IPS-18c (cell line): ENCODE measurements at regions not wholly inside any gene's neighbourhood (a gene's known extent, or its start where the extent isn't known, plus 50 kb on each side); places are given as distances from the start of the nearest gene placed in this dataset.

Source experiments
- H3K4me3 ChIP-seq: 2 replicates; pipeline ENCODE4 v1.7.0; 2013; ENCODE audit warnings: low read depth, mild to moderate bottlenecking, low read length, moderate library complexity; ENCODE audit not compliant: insufficient read depth
- H3K9me3 ChIP-seq: one replicate; pipeline ENCODE4 v1.6.1; 2013; ENCODE audit warnings: mild to moderate bottlenecking, low read length, moderate library complexity; ENCODE audit not compliant: control insufficient read depth, insufficient read depth

DNA sequence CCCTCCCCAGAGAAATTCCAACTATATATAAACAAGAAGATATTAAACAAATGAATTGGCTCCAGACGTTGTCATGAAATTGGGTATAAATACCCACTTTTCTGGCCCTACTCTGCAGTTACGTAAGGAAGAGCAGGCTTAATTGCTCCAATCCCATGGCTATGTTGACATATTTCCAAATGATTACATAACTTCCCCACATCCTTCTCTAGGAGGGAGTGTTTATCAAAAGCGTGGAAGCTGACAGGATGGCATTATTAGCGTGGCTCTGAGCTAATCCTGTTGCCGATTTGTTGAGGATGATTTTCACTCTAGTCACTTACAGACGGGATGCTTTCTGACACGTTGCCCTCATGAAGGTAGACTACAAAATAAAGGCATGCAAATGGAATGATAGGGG lies 347.5 kb upstream of the TMCO5A start:
- Histone ChIP-seq H3K9me3 (peaks cover 8% of the 10 kb centered on the region), H3K4me3 (no peak overlapping the region)

DNA sequence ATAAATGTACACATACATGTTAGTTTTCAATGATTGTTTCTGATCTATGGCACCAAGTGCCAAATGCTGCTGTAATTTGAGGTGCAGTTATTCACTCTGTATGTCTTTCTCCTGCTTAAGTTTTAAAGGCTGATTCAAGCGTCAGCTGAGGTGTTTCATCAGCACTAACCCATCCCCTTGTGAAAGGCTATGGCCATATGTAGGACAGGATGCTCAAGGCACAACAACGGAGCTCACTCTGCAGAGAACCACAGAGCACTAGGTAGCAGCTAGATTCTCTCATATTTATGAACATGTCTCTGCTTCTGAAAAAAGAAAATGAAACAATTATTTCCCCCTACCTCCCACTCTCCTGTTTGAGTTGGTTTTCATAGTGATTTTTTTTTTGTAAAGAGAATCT lies 340.0 kb upstream of the TMCO5A start:
- H3K9me3 ChIP-seq = no peaks in the 10 kb centered on the region

DNA sequence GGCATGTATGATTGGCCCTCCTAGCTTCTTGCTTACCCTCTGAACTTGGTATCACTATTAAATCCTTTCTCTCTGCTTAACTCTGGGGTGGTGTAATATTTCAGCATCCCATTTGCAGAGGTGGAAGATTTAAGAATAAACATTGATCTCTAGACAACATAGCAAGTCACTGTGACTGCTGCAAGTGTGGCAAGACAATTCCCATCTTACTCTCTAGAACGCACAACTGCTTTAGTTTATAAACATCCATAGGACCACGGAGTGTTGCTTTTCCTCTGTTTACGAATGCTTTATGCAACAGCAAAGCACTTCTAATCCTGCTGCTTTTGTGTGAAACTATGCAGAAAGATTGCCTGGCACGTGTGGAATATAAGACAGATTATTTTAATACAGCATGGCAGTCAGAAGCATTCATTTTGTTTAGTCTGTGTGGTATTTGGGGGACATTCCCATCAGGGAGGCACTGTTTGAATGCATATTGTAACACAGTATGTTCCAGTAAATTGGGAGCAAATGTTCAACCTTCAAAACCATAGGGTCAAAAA lies 338.9 kb upstream of the TMCO5A start:
- H3K4me3 ChIP-seq = no peak overlapping the region
- no peaks in the 10 kb centered on the region for H3K9me3 ChIP-seq

More for the DNA sequence above, 340.0 kb upstream of the TMCO5A start:
- H3K4me3 ChIP-seq = no peak overlapping the region

DNA sequence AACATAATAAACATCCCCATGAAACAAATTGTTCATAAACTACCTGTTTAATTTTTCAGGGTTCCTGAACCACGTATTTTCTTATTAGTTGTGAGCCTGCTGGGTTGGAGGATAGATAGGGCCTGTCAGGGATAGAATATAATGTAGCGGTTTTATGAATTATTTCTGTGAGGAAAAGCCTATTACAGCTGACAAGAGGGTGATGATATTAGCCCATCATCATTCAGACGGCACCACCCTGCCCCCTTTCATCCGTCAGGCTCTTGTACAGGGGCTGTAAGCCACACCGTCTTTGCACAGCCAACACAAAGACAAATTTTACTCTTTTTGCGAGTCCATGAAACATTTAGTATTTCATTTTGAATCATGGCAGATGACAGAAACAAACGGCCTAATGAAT lies 335.3 kb upstream of the TMCO5A start:
- no peak overlapping the region for H3K4me3 ChIP-seq
- H3K9me3 ChIP-seq = no peaks in the 10 kb centered on the region

DNA sequence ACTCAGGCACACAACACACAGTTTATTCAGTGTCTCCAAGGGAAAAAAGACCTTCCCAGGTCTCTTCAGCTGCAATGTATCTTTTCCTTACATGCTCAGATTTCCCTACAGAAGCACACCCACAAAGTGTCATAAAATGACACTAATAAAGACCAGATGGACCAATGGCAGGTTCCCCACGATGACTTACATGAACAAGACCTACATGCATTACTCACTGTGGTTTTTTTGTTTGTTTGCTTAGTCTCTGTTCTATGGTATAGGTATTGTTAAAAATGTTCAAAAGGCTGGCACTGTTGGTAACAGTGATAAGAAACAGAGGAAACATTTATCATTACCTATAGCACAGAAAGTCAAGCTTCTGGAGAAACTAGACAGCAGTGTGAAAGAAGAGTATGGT lies 318.2 kb upstream of the TMCO5A start:
- Histone ChIP-seq H3K4me3 (no peak overlapping the region), H3K9me3 (no peaks in the 10 kb centered on the region)

DNA sequence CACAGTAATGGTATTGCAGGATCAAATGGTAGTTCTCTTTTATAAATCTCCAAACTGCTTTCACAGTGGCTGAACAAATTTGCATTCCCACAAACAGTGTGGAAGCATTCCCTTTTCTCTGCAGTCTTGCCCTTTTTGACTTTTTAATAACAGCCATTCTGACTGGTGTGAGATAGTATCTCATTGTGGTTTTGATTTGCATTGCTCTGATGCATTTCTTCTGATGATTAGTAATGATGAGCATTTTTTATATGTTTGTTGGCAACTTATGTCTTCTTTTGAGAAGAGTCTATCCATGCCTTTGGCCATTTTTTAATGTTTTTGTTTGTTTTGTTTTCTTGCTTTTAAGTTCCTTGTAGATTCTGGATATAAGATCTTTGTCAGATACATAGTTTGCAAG lies 316.1 kb upstream of the TMCO5A start:
- Histone ChIP-seq H3K9me3 (no peaks in the 10 kb centered on the region), H3K4me3 (no peak overlapping the region)

DNA sequence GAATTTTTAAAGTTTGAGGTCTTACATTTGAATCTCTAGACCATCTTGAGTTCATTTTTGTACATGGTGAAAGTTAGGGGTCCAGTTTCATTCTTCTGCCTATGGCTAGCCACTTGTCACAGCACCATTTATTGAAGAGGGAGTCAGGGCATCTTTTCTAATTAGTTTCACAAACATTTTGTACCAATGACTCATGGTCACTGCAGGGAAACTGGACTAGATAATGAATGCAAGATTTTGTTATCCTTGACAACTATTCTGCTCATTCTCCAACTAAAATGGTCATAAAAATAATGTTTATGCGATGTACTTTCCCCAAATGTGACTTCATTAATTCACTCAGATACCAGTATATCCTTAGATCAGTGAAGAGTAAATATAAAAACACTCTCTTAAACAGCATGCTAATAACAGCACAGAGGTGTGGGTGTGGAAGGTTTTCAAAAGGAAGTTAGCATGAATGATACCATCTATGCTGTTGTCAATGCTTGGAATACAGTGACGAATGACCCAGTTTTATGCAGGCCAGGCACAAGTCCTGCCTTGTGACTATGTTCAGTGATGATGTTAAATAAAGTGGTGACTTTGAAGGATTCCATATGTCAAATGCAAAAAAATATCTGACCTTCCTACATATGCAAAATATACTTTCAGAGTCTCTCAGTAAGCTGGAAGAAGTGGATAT lies 314.9 kb upstream of the TMCO5A start:
- Histone ChIP-seq H3K9me3 (no peaks in the 10 kb centered on the region), H3K4me3 (no peak overlapping the region)

DNA sequence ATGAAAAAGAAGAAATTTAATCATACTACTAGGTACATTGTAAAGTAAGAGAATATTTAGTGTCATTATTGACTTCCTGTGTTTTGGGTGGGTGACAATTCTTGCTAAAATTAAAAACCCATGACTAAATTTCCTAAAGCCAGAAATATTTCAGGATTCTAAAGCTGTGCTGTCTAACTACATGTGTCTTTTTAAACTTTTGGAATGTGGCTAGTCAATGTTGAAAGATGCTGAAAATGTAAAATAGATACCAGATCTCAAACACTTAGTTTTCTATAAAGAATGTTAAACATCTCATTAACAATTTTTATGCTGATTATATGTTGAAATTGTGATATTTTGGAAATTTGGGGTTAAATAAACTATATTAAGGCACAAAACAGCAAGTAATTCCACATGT lies 308.9 kb upstream of the TMCO5A start:
- H3K4me3 ChIP-seq = no peak overlapping the region

DNA sequence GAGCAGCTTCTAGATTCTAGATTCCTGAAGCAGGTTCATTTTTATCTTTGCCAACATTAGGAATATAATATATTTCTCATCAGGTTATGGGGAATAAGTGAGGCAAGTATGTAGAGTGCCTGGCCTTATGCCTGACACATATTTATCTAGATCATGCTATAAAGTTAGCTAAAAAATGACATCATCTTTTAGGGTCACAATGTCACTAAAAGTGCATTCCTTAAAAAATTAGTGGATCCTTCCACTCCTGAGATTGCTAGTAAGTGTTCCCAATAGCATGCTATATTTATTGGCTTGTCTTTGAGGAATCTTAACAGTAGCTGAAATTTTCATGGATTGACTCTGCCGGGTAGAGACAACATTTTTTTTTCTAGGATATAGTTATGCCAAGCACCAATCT lies 305.9 kb upstream of the TMCO5A start:
- H3K4me3 ChIP-seq = no peak overlapping the region
- no peaks in the 10 kb centered on the region for H3K9me3 ChIP-seq

More for the DNA sequence above, 308.9 kb upstream of the TMCO5A start:
- no peaks in the 10 kb centered on the region for H3K9me3 ChIP-seq

DNA sequence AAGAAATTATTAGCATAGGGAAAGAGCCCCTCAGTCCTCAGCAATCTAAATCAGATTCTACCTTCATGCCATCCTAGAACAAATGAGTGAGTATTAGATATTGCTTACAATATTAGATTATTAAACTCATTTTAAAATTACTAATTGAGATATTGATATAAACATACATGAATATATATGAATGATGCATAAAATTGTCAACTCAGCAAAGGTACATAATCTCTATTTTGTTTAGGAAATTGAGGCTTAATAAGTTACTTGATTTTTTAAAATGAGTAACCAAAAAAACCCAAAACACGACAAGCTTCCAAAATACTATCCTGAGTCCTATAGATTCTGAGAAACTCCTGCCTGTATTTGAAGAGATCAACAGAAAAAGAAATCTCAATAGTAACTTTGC lies 297.7 kb upstream of the TMCO5A start:
- no peaks in the 10 kb centered on the region for H3K9me3 ChIP-seq
- H3K4me3 ChIP-seq = no peak overlapping the region

DNA sequence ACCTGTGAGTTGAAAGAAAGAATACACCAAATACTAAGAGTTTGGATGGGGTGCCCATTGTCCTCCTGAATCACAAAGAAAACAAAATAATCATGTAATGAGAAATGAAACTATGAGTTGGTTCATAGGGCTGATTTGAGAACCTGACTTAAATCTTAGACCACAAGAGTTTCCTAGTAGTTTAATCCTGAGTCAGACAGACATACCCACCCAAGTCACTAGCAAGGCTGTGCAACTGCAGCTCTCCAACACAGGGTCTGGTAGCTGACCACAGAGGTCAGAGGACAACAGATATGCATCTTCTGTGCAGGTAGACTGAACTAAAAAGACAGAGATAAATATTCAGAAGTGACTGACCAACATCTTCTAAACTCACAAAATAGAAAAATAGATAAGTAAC lies 296.3 kb upstream of the TMCO5A start:
- H3K9me3 ChIP-seq = no peaks in the 10 kb centered on the region
- H3K4me3 ChIP-seq = no peak overlapping the region

DNA sequence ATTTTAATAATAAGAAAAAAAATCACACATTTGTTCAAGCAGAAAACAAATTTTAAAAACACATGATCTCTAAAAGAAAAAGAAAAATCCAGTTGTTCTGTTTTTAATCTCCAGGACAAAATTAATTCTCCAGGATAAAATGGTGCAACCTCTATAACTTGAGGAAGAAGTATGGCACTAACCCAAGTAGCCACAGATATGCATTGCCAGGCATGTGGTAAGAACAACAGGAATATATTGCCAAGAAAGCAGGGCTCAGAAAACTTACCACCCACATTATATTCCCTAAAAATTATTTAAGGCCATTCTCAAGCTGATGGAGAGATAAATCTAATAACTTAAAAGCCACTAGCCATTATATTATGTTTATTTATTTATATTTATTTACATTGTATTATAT lies 295.7 kb upstream of the TMCO5A start:
- Histone ChIP-seq H3K9me3 (no peaks in the 10 kb centered on the region), H3K4me3 (no peak overlapping the region)

DNA sequence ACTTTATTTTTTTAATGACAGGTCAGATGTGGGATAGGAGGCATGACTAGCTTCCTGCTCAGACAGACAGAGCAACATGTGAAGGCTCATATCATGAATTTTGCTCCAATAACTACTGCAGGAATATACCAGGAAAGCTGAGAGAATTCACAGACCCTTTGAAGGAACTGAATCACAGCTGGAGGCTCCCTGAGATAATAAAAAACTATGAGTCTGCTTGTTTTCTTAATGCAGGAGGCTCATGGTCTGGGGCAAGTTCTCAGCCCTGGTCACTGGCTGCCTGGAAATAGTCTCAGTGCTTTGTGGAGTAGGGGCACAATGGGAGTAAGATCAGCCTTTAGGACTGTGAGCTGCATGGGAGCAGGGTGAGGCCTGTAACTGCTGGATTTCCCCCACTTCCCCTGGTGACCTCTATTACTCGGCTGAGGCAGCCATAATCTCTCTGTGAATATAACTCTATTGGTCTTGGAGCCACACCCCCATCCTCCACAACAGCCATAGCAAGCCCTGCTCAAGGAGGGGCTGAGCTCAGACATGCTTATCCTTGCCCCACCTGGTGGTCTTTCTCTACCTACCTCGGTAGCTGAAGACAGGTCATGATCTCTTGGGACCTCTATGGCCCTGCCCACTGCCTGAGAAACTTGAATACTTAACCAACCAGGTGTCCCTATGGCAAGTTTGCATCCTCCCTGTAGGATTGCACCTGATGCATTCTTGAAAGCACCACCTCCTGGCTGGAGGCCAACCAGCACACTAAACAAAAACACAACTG lies 281.6 kb upstream of the TMCO5A start:
- Histone ChIP-seq H3K4me3 (no peak overlapping the region), H3K9me3 (no peaks in the 10 kb centered on the region)

DNA sequence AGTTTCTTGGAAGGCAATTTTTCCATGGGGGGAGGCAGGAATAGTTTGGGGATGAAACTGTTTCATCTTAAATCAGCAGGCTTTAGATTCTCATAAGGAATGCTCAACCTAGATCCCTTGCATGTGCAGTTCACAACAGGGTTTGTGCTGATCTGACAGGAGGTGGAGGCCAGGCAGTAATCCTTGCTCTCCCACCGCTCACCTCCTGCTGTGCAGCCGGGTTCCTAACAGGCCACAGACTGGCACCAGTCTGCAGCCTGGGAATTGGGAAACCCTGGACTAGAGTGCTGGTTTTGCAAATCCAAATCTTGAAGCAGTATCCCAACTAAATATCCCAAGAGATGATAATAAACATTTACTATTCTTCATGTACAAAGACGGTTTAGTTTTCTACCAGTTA lies 256.3 kb upstream of the TMCO5A start:
- Histone ChIP-seq H3K9me3 (no peaks in the 10 kb centered on the region), H3K4me3 (no peak overlapping the region)

DNA sequence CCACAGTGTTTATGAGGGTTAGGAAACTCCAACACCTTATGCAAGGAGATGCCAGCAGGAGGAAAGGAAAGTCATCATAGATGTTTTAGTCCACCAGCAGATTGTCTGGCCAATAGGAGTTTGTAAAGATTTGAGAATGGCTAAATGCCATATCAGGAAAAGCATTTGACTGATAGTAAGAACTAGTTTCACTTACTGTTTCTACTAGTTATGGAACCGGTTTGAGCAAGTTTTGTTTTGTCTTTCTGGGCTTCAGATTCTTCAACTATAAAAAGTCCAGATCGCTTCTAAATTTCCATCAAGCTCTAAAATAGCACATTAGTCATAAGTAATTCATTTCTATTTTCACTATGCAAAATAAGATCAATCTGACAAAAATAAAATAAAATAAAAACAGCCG lies 254.8 kb upstream of the TMCO5A start:
- Histone ChIP-seq H3K4me3 (no peak overlapping the region), H3K9me3 (no peaks in the 10 kb centered on the region)

DNA sequence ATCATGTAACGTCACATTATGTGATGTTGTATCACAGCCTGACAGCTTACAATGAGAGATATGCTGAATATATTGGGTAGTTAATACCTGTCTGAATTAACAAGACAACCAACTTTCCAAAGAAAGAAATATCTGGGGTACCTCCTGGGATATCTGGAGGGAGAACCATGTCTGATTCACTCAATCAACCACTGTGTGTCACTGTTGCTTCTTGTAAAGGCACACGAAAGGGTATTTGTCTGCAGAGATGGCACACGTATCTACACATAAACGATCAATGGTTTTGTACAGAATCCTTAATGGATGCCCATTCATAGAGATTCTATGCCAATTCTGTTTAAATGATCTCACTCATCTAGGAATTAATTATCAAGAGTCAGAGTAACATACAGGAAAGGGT lies 252.1 kb upstream of the TMCO5A start:
- Histone ChIP-seq H3K4me3 (no peak overlapping the region), H3K9me3 (no peaks in the 10 kb centered on the region)

DNA sequence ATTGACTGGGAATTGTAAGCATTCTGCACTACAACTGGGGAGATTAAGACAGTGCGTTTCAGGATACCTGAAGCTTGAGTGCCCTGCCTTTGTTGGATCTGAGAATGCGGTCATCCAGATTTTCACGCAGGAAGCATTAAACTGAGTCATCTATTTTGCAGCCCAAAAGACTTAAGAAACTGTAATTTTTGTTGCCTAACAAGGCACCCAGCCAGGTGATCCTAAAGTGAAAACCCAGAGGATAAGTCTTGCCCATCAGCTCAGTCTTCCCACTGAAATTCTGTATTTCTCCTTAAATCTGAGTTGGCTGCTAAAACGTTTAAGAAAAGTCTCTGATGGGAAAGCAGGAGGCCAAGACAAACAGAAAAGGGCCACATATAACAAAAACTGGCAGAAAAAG lies 242.5 kb upstream of the TMCO5A start:
- Histone ChIP-seq H3K9me3 (no peaks in the 10 kb centered on the region), H3K4me3 (no peak overlapping the region)

DNA sequence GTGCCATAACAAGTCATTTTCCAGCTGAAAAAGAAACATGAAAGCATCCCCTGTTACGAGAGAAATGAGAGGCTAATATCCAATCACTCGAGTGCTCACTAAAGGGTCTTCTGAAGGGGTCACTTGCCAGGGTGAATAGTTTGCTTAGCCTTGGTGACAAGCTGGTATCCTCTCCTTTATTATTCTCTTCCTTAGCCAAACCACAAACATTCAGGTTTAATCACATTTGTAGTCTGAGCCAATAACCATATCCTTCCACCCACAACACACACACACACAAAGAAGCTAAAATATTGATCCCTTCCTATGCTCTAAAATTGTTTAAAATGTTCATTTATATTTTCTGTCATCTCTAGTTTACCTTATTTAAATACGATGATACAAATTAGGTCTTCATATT lies 240.5 kb upstream of the TMCO5A start:
- no peak overlapping the region for H3K4me3 ChIP-seq
- H3K9me3 ChIP-seq = no peaks in the 10 kb centered on the region
